ENCODE measurements at regions not wholly inside any gene's neighbourhood (a gene's known extent, or its start where the extent isn't known, plus 50 kb on each side); places are given as distances from the start of the nearest gene placed in this dataset.

GRCh38 chr11:44512818-44513217, 52.6 kb upstream of the CD82 start:
- Histone ChIP-seq H3K9me3 (no peaks in the 10 kb centered on the region), H3K4me2 (no peak overlapping the region), H3K4me3 (no peak overlapping the region), H3K4me1 (no peaks in the 10 kb centered on the region), H3K27ac (no peak overlapping the region)
- FAIRE-seq: no peak
- TF ChIP-seq ZSCAN20 (CRISPR knock-in tag; IDR thresholded peaks at IDR 0.05) (no peak), HDAC2 (IDR thresholded peaks at IDR 0.05) (no peak)
- no peak for DNase-seq (ENCODE audit: low read depth in 1 of 2, low spot score in 1 of 2)
- WGBS (ENCODE audit: missing lambda C conversion rate): 40% methylated on average over 12 of the region's 12 CpGs
- CTCF ChIA-PET: interaction anchor here (0.7 to 2.9 kb wide), 6 partner anchors 9 to 33 kb away, joined by 3 to 12 read pairs (median 4); no protein-coding TSS in a partner anchor
- no peak for ATAC-seq
- POLR2A ChIA-PET: no interaction called here

DNA sequence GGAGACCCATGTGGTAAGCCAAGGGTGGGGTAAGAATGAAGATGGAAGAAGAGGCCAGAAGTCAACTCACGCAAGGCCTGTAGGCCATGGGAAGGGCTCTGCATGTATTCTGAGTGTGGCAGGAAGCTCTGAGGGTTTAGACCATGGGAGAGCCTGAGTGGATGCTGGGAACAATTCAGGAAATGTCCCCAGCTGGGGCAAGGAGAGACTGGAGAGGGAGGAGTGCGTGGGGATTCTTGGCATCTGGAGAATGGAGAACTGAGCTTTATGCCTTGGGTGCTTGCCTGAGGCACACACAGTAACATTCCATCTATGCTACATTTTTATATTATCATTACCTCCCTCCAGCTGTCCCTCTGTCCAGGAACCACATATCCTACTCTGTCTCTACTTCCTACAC, 50.4 kb upstream of the CD82 start:
- Histone ChIP-seq H3K4me1 (no peaks in the 10 kb centered on the region), H3K4me2 (no peak overlapping the region), H3K27ac (no peak overlapping the region), H3K9me3 (no peaks in the 10 kb centered on the region), H3K4me3 (no peak overlapping the region)
- TF ChIP-seq RARB (CRISPR knock-in tag; IDR thresholded peaks at IDR 0.05) (no peak), TFCP2L1 (CRISPR knock-in tag; IDR thresholded peaks at IDR 0.05) (no peak), HOXA7 (CRISPR knock-in tag; IDR thresholded peaks at IDR 0.05) (no peak), PBX3 (IDR thresholded peaks at IDR 0.05) (no peak), HMGXB4 (CRISPR knock-in tag; IDR thresholded peaks at IDR 0.05; ENCODE audit: borderline replicate concordance) (no peak), BCL3 (IDR thresholded peaks at IDR 0.05) (no peak), FOSB (CRISPR knock-in tag; IDR thresholded peaks at IDR 0.05) (no peak), CBX2 (IDR thresholded peaks at IDR 0.05; ENCODE audit: borderline replicate concordance, low read depth) (no peak), ZNF302 (CRISPR knock-in tag; IDR thresholded peaks at IDR 0.05) (no peak), HDAC2 (IDR thresholded peaks at IDR 0.05) (no peak), SREBF2 (IDR thresholded peaks at IDR 0.05) (no peak), CTCF (IDR thresholded peaks at IDR 0.05) (no peak), EP300 (IDR thresholded peaks at IDR 0.05) (no peak)
- TF ChIP-seq, protein P1, sequence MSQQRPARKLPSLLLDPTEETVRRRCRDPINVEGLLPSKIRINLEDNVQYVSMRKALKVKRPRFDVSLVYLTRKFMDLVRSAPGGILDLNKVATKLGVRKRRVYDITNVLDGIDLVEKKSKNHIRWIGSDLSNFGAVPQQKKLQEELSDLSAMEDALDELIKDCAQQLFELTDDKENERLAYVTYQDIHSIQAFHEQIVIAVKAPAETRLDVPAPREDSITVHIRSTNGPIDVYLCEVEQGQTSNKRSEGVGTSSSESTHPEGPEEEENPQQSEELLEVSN (IDR thresholded peaks at IDR 0.05; ENCODE audit: borderline replicate concordance, low read depth): no peak
- CTCF ChIA-PET: interaction anchor here (0.7 to 2.3 kb wide), 2 partner anchors 12 to 382 kb away, joined by 3 to 4 read pairs; no protein-coding TSS in a partner anchor
- ATAC-seq (no peak), FAIRE-seq (no peak), DNase-seq (ENCODE audit: low read depth in 1 of 2, low spot score in 1 of 2) (no peak)
- WGBS (ENCODE audit: missing lambda C conversion rate): 77% methylated on average over 2 of the region's 2 CpGs
- POLR2A ChIA-PET: no interaction called here

All from A549 (cell line).